MM.1S (cell line): ENCODE measurements at regions not wholly inside any gene's neighbourhood (a gene's known extent, or its start where the extent isn't known, plus 50 kb on each side); places are given as distances from the start of the nearest gene placed in this dataset.
A peak's percentile ranks its signal among the peaks of the same experiment; 100 is the strongest.

Experiments used
- DNase-seq: peaks from one replicate; pipeline ENCODE4 v3.0.0-alpha.2; 2015
- H2AFZ ChIP-seq: fragments of 300-600 bp; sonication (generic); 2 replicates; pipeline ENCODE4 v1.6.0; 2016; ENCODE audit warnings: antibody characterized with exemption, low read length
- H3F3A ChIP-seq: fragments of 300-600 bp; sonication (generic); 2 replicates; pipeline ENCODE4 v1.6.1; 2016; ENCODE audit warnings: mild to moderate bottlenecking, antibody characterized with exemption, low read length, moderate library complexity, mixed read lengths; ENCODE audit not compliant: insufficient read depth
- H3K27ac ChIP-seq: fragments of 300-600 bp; sonication (generic); 2 replicates; pipeline ENCODE4 v1.5.1; 2016; ENCODE audit warnings: mild to moderate bottlenecking, low read length
- H3K27me3 ChIP-seq: fragments of 300-600 bp; sonication (generic); replicated peaks from 2 replicates; pipeline ENCODE4 v1.6.0; 2016; ENCODE audit warnings: low read length; ENCODE audit not compliant: insufficient read depth
- H3K36me3 ChIP-seq: fragments of 300-600 bp; sonication (generic); replicated peaks from 2 replicates; pipeline ENCODE4 v1.6.1; 2016; ENCODE audit warnings: mild to moderate bottlenecking, low read length, mixed read lengths; ENCODE audit not compliant: insufficient read depth
- H3K4me1 ChIP-seq: fragments of 300-600 bp; sonication (generic); 2 replicates; pipeline ENCODE4 v1.6.1; 2016; ENCODE audit warnings: low read length, mixed read lengths
- H3K4me2 ChIP-seq: fragments of 300-600 bp; sonication (generic); 2 replicates; pipeline ENCODE4 v1.6.0; 2016; ENCODE audit warnings: low read depth, low read length
- H3K4me3 ChIP-seq: fragments of 300-600 bp; sonication (generic); 2 replicates; pipeline ENCODE4 v1.5.1; 2016; ENCODE audit warnings: low read length, mixed read lengths
- H3K79me2 ChIP-seq: fragments of 300-600 bp; sonication (generic); 2 replicates; pipeline ENCODE4 v1.6.1; 2016; ENCODE audit warnings: mixed run types, low read length, mixed read lengths
- H3K9ac ChIP-seq: fragments of 300-600 bp; sonication (generic); 2 replicates; pipeline ENCODE4 v1.6.1; 2016; ENCODE audit warnings: low read length, mixed read lengths
- H3K9me2 ChIP-seq: fragments of 300-600 bp; sonication (generic); replicated peaks from 2 replicates; pipeline ENCODE4 v1.6.1; 2016; ENCODE audit warnings: mild to moderate bottlenecking, low read length, mixed read lengths; ENCODE audit not compliant: insufficient read depth
- H3K9me3 ChIP-seq: fragments of 300-600 bp; sonication (generic); replicated peaks from 2 replicates; pipeline ENCODE4 v1.6.1; 2016; ENCODE audit warnings: mild to moderate bottlenecking, low read length, mixed read lengths; ENCODE audit not compliant: insufficient read depth
- H4K20me1 ChIP-seq: fragments of 300-600 bp; sonication (generic); 2 replicates; pipeline ENCODE4 v1.6.1; 2016; ENCODE audit warnings: mild to moderate bottlenecking, low read length, moderate library complexity, mixed read lengths; ENCODE audit not compliant: insufficient read depth
- CTCF ChIP-seq: fragments of 300-600 bp; sonication (generic); IDR thresholded peaks from 2 replicates; pipeline ENCODE4 v1.5.1; 2016; ENCODE audit warnings: antibody characterized with exemption, low read length, mixed read lengths
- EZH2 ChIP-seq: fragments of 300-600 bp; sonication (generic); optimal IDR thresholded peaks from 2 replicates; pipeline ENCODE3; 2017; ENCODE audit warnings: low read depth, mild to moderate bottlenecking, antibody characterized with exemption, low read length, mixed read lengths
- EZH2phosphoT487 ChIP-seq: fragments of 300-600 bp; sonication (generic); IDR thresholded peaks from 2 replicates; pipeline ENCODE4 v1.6.1; 2018; ENCODE audit warnings: antibody characterized with exemption, low read length

- Histone ChIP-seq H3F3A (peaks cover 4% of the 10 kb centered on the region; the same call in 1 of the 2 replicates), H2AFZ (peak overlapping the region; percentile 81), H3K36me3 (no peaks in the 10 kb centered on the region), H3K79me2 (no peaks in the 10 kb centered on the region), H3K9ac (peak overlapping the region; percentile 37; the same call in 1 of the 2 replicates), H3K9me3 (no peaks in the 10 kb centered on the region), H3K4me1 (no peaks in the 10 kb centered on the region), H3K4me3 (peak overlapping the region; percentile 54), H3K27me3 (no peaks in the 10 kb centered on the region), H3K4me2 (peak overlapping the region; percentile 74), H4K20me1 (no peaks in the 10 kb centered on the region), H3K27ac (peak overlapping the region; percentile 67; the same call in 1 of the 2 replicates), H3K9me2 (no peaks in the 10 kb centered on the region)
- DNase-seq: peak; percentile 90
- TF ChIP-seq CTCF (0 out of 2 replicates have a peak, but pooled peaks have one; percentile 13), EZH2phosphoT487 (no peak)
Observed at GRCh38 chr11:80584661-80585060, 1143.8 kb upstream of the TENM4 start.

GRCh38 chr11:80569832-80570231 is 1129.0 kb upstream of the TENM4 start:
- Histone ChIP-seq H3K36me3 (no peaks in the 10 kb centered on the region), H2AFZ (no peak overlapping the region), H3K4me3 (no peak overlapping the region), H3K4me2 (no peak overlapping the region), H4K20me1 (no peaks in the 10 kb centered on the region), H3K27me3 (no peaks in the 10 kb centered on the region), H3K79me2 (no peaks in the 10 kb centered on the region), H3F3A (no peaks in the 10 kb centered on the region), H3K9me2 (no peaks in the 10 kb centered on the region), H3K27ac (no peak overlapping the region), H3K9me3 (no peaks in the 10 kb centered on the region), H3K9ac (no peak overlapping the region), H3K4me1 (no peaks in the 10 kb centered on the region)
- TF ChIP-seq CTCF (no peak), EZH2phosphoT487 (no peak)
- DNase-seq: no peak

GRCh38 chr11:80565231-80565630 is 1124.4 kb upstream of the TENM4 start:
- Histone ChIP-seq H3F3A (no peaks in the 10 kb centered on the region), H3K9ac (no peak overlapping the region), H3K27ac (no peak overlapping the region), H2AFZ (no peak overlapping the region), H3K79me2 (no peaks in the 10 kb centered on the region), H3K9me2 (no peaks in the 10 kb centered on the region), H3K4me1 (no peaks in the 10 kb centered on the region), H3K4me2 (no peak overlapping the region), H3K9me3 (no peaks in the 10 kb centered on the region), H3K36me3 (no peaks in the 10 kb centered on the region), H3K27me3 (no peaks in the 10 kb centered on the region), H4K20me1 (no peaks in the 10 kb centered on the region), H3K4me3 (no peak overlapping the region)
- no peak for DNase-seq
- TF ChIP-seq CTCF (no peak), EZH2phosphoT487 (no peak), EZH2 (no peak)
